GM10248 (cell line): ENCODE measurements at regions not wholly inside any gene's neighbourhood (a gene's known extent, or its start where the extent isn't known, plus 50 kb on each side); places are given as distances from the start of the nearest gene placed in this dataset.

ENCODE experiments used
- CTCF ChIA-PET: fragments of 300-600 bp; sonication (Branson Sonifier 250); formaldehyde crosslinking; extraction: SDS; loops from one replicate; lab custom pipeline; 2021; ENCODE audit warnings: antibody characterized with exemption; lab: Yijun Ruan, JAX
- POLR2A ChIA-PET: fragments of 350-650 bp; sonication (Branson Sonifier 250); formaldehyde crosslinking; extraction: SDS; loops from one replicate; lab custom pipeline; 2020; ENCODE audit warnings: antibody characterized with exemption; lab: Yijun Ruan, JAX
- DNase-seq: peaks from one replicate; pipeline ENCODE4 v3.0.0; 2012; ENCODE audit errors: extremely low spot score
- CTCF ChIP-seq: IDR thresholded peaks from 2 replicates; pipeline ENCODE4 v1.5.1; 2012; ENCODE audit warnings: mild to moderate bottlenecking, low read depth; ENCODE audit errors: extremely low read depth, missing control alignments, control extremely low read depth

- DNase-seq, result no peak
- ChIA-PET POLR2A (no interaction called here), CTCF (no interaction called here)
- no peak for TF ChIP-seq CTCF
These were observed 64.6 kb downstream of the GADD45G start for GRCh38 chr9:89669361-89669842.

- TF ChIP-seq CTCF, result no peak
- CTCF ChIA-PET, result interaction anchor here (0.9 kb wide), 1 partner anchor 12 kb away, joined by 3 read pairs; no protein-coding TSS in a partner anchor
- no peak for DNase-seq
- POLR2A ChIA-PET, result no interaction called here
These were observed 65.3 kb downstream of the GADD45G start for GRCh38 chr9:89670114-89670513.

- ChIA-PET CTCF (interaction anchor here (0.9 kb wide), 1 partner anchor 11 kb away, joined by 3 read pairs; no protein-coding TSS in a partner anchor), POLR2A (no interaction called here)
- no peak for TF ChIP-seq CTCF
- no peak for DNase-seq
These were observed 66.1 kb downstream of the GADD45G start for GRCh38 chr9:89670801-89671434.

GRCh38 chr9:89674667-89675057 lies 69.8 kb downstream of the GADD45G start:
- DNase-seq, result no peak
- ChIA-PET CTCF (no interaction called here), POLR2A (no interaction called here)
- no peak for TF ChIP-seq CTCF

- no peak for DNase-seq
- ChIA-PET POLR2A (no interaction called here), CTCF (interaction anchor here (0.9 to 1.9 kb wide), 2 partner anchors 11 to 18 kb away, joined by 4 to 5 read pairs; no protein-coding TSS in a partner anchor)
- no peak for TF ChIP-seq CTCF
These were observed 70.4 kb downstream of the GADD45G start for GRCh38 chr9:89675058-89675742.

- ChIA-PET CTCF (interaction anchor here (0.9 to 1.9 kb wide), 2 partner anchors 10 to 19 kb away, joined by 4 to 5 read pairs; no protein-coding TSS in a partner anchor), POLR2A (no interaction called here)
- no peak for DNase-seq
- TF ChIP-seq CTCF, result no peak
These were observed 71.5 kb downstream of the GADD45G start for GRCh38 chr9:89676281-89676680.
